HCT116 (cell line): ENCODE measurements at regions not wholly inside any gene's neighbourhood (a gene's known extent, or its start where the extent isn't known, plus 50 kb on each side); places are given as distances from the start of the nearest gene placed in this dataset.

Experiments used
- ATF3 ChIP-seq: IDR thresholded peaks from 2 replicates; pipeline ENCODE4 v1.6.1; 2012
- CTCF ChIP-seq, 3 experiments: fragments of 200-600 bp in 1 of 3; sonication (generic) in 1 of 3; IDR thresholded peaks in 2 of 3; conservative IDR thresholded peaks in 1 of 3; 2 replicates each; pipeline ENCODE4 v1.5.1; 2012 to 2017; ENCODE audit warnings: low read depth in 2 of 3, low read length in 2 of 3, antibody characterized with exemption in 1 of 3, borderline replicate concordance in 1 of 3, control low read depth in 1 of 3, mild to moderate bottlenecking in 1 of 3, mixed read lengths in 1 of 3, mixed run types in 1 of 3, moderate library complexity in 1 of 3; ENCODE audit not compliant: insufficient read depth in 1 of 3
- EZH2 ChIP-seq: fragments of 200-600 bp; sonication (generic); IDR thresholded peaks from 2 replicates; pipeline ENCODE4 v1.6.1; 2017; ENCODE audit warnings: antibody characterized with exemption, mixed run types
- MAX ChIP-seq: IDR thresholded peaks from 2 replicates; pipeline ENCODE4 v1.6.1; 2012
- POLR2AphosphoS5 ChIP-seq: IDR thresholded peaks from 2 replicates; pipeline ENCODE4 v1.6.1; 2011; ENCODE audit warnings: mild to moderate bottlenecking, low read depth, low read length, moderate library complexity
- SP1 ChIP-seq: IDR thresholded peaks from 2 replicates; pipeline ENCODE4 v1.6.1; 2012; ENCODE audit warnings: low read depth
- TCF7L2 ChIP-seq: IDR thresholded peaks from 2 replicates; pipeline ENCODE4 v1.7.0; 2011; ENCODE audit warnings: borderline replicate concordance, inconsistent platforms; ENCODE audit not compliant: insufficient read depth, insufficient read length; ENCODE audit errors: extremely low read depth

- TF ChIP-seq POLR2AphosphoS5 (no peak), EZH2 (no peak), CTCF (IDR thresholded peaks at IDR 0.05 in 2 of 3, conservative IDR thresholded peaks at IDR 0.05 in 1 of 3; ENCODE audit: borderline replicate concordance in 1 of 3, insufficient read depth in 1 of 3, low read depth in 2 of 3, low read length in 2 of 3) (no peak), MAX (no peak), TCF7L2 (no peak), SP1 (no peak), ATF3 (no peak)
Measured at GRCh38 chr4:18454349-18454748, 432.8 kb upstream of the LCORL start.
